Uterus (tissue), 2 donors: ENCODE measurements at regions not wholly inside any gene's neighbourhood (a gene's known extent, or its start where the extent isn't known, plus 50 kb on each side); places are given as distances from the start of the nearest gene placed in this dataset.
"Not testable (repeated sequence)": the region's sequence is repeated elsewhere in the genome, so short reads cannot be mapped to it uniquely, and the experiment has no call there.

ENCODE experiments used
- POLR2A ChIP-seq, 2 donors: fragments of 450-650 bp; IDR thresholded peaks; one replicate each; pipeline ENCODE4 v1.6.1; 2016; ENCODE audit warnings: antibody characterized with exemption in 2 of 2, mild to moderate bottlenecking in 1 of 2, moderate library complexity in 1 of 2
- TF ChIP-seq, protein P1 (sequence below), 4 experiments: fragments of 200-600 bp in 2 of 4; fragments of 450-650 bp in 2 of 4; sonication (generic) in 2 of 4; IDR thresholded peaks; one replicate each; pipeline ENCODE4 v1.5.1; 2016 to 2019; ENCODE audit warnings: antibody characterized with exemption in 4 of 4, mild to moderate bottlenecking in 2 of 4, moderate library complexity in 1 of 4

DNA sequence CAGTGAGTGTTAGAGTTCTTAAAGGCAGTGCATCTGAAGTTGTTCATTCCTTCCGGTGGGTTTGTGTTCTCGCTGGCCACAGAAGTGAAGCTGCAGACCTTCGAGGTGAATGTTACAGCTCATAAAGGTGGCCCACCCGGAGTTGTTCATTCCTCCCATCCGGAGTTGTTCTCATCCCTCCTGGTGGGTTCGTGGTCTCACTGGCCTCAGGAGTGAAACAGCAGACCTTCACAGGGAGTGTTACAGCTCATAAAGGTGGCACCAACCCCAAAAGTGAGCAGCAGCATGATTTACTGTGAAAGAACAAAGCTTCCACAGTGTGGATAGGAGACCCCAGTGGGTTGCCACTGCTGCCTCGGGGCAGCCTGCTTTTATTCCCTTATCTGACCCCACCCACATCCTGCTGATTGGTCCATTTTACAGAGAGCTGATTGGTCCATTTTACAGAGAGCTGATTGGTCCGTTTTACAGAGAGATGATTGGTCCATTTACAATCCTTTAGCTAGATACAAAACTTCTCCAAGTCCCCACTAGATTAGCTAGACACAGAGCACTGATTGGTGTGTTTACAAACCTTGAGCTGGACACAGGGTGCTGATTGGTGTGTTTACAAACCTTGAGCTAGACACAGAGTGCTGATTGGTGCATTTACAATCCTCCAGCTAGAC is 57.6 kb upstream of the ATP12A start:
- TF ChIP-seq, protein P1, sequence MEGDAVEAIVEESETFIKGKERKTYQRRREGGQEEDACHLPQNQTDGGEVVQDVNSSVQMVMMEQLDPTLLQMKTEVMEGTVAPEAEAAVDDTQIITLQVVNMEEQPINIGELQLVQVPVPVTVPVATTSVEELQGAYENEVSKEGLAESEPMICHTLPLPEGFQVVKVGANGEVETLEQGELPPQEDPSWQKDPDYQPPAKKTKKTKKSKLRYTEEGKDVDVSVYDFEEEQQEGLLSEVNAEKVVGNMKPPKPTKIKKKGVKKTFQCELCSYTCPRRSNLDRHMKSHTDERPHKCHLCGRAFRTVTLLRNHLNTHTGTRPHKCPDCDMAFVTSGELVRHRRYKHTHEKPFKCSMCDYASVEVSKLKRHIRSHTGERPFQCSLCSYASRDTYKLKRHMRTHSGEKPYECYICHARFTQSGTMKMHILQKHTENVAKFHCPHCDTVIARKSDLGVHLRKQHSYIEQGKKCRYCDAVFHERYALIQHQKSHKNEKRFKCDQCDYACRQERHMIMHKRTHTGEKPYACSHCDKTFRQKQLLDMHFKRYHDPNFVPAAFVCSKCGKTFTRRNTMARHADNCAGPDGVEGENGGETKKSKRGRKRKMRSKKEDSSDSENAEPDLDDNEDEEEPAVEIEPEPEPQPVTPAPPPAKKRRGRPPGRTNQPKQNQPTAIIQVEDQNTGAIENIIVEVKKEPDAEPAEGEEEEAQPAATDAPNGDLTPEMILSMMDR (IDR thresholded peaks at IDR 0.05) = not testable (repeated sequence)
- TF ChIP-seq POLR2A (IDR thresholded peaks at IDR 0.05) = not testable (repeated sequence)
